ENCODE measurements at regions not wholly inside any gene's neighbourhood (a gene's known extent, or its start where the extent isn't known, plus 50 kb on each side); places are given as distances from the start of the nearest gene placed in this dataset.

DNA sequence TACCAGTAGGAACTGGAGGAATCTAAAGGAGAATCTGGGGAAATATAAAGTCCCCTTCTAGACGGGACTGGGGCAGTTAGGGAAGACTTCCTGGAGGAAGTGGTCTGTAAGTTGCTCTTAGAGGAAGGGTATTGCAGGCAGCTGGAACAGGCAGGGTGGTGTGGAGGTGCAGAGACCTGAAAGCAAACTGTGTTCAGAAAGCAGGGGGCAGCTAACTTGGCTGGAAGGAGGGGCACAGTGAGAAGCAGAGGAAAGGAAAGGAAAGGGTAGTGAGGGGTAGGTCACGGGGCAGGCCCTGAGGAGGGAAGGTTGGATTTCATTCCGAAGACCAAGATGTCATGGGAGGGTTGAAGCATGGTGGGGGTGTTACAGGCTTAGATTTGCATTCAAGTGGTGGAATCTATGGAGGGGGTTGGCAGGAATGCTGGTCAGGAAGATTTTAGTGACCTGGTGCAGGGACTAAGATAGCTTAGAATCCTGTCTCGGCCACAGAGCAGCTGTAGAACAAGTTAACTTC, 240.7 kb downstream of the FOXD2 start:
- Histone ChIP-seq H3K36me3 (ENCODE audit: low read depth, low read length) (no peaks in the 10 kb centered on the region), H3K4me1 (ENCODE audit: insufficient read depth, low read length) (no peaks in the 10 kb centered on the region), H3K27ac (ENCODE audit: low read length) (no peak overlapping the region), H3K9me3 (ENCODE audit: low read length) (no peaks in the 10 kb centered on the region), H3K4me3 (ENCODE audit: low read length) (no peak overlapping the region), H3K79me2 (ENCODE audit: low read length) (no peaks in the 10 kb centered on the region), H2AFZ (ENCODE audit: low read length) (no peak overlapping the region), H4K20me1 (ENCODE audit: low read length) (no peaks in the 10 kb centered on the region), H3F3A (ENCODE audit: low read length, unreplicated experiment) (no peaks in the 10 kb centered on the region), H3K9me2 (replicated peaks; ENCODE audit: low read length) (no peaks in the 10 kb centered on the region), H3K27me3 (ENCODE audit: low read length) (no peaks in the 10 kb centered on the region), H3K9ac (ENCODE audit: low read length) (no peak overlapping the region), H3K4me2 (ENCODE audit: low read length) (no peak overlapping the region)
- intact Hi-C loops (cut with micrococcal nuclease): no loop called here
- DNase-seq (no peak), ATAC-seq (no peak)
- BruUV-seq (replicated peaks): no TSS peak
- TF ChIP-seq CTCF (conservative IDR thresholded peaks at IDR 0.05; ENCODE audit: low read depth, low read length) (no peak), EZH2phosphoT487 (IDR thresholded peaks at IDR 0.05; ENCODE audit: borderline replicate concordance, low read length) (no peak), EZH2 (IDR thresholded peaks at IDR 0.05; ENCODE audit: low read length, unreplicated experiment) (no peak)
- POLR2A ChIA-PET (ENCODE audit: unreplicated experiment): no interaction called here
- CTCF ChIA-PET: no interaction called here

- intact Hi-C loops (cut with micrococcal nuclease): no loop called here
- Histone ChIP-seq H4K20me1 (ENCODE audit: low read length) (no peaks in the 10 kb centered on the region), H3K36me3 (ENCODE audit: low read depth, low read length) (no peaks in the 10 kb centered on the region), H3F3A (ENCODE audit: low read length, unreplicated experiment) (no peaks in the 10 kb centered on the region), H3K27ac (ENCODE audit: low read length) (no peak overlapping the region), H3K27me3 (ENCODE audit: low read length) (no peaks in the 10 kb centered on the region), H3K9me2 (replicated peaks; ENCODE audit: low read length) (no peaks in the 10 kb centered on the region), H3K4me1 (ENCODE audit: insufficient read depth, low read length) (no peaks in the 10 kb centered on the region), H2AFZ (ENCODE audit: low read length) (no peak overlapping the region), H3K79me2 (ENCODE audit: low read length) (no peaks in the 10 kb centered on the region), H3K9ac (ENCODE audit: low read length) (no peak overlapping the region), H3K9me3 (ENCODE audit: low read length) (no peaks in the 10 kb centered on the region), H3K4me2 (ENCODE audit: low read length) (no peak overlapping the region), H3K4me3 (ENCODE audit: low read length) (no peak overlapping the region)
- BruUV-seq (replicated peaks): no TSS peak
- ATAC-seq (no peak), DNase-seq (no peak)
- TF ChIP-seq EZH2 (IDR thresholded peaks at IDR 0.05; ENCODE audit: low read length, unreplicated experiment): no peak
- no peak for TF ChIP-seq EZH2phosphoT487 (IDR thresholded peaks at IDR 0.05; ENCODE audit: borderline replicate concordance, low read length)
- TF ChIP-seq CTCF (conservative IDR thresholded peaks at IDR 0.05; ENCODE audit: low read depth, low read length): no peak
- ChIA-PET POLR2A (ENCODE audit: unreplicated experiment) (no interaction called here), CTCF (no interaction called here)
These were observed 241.5 kb downstream of the FOXD2 start for GRCh38 chr1:47679301-47679791.

DNA sequence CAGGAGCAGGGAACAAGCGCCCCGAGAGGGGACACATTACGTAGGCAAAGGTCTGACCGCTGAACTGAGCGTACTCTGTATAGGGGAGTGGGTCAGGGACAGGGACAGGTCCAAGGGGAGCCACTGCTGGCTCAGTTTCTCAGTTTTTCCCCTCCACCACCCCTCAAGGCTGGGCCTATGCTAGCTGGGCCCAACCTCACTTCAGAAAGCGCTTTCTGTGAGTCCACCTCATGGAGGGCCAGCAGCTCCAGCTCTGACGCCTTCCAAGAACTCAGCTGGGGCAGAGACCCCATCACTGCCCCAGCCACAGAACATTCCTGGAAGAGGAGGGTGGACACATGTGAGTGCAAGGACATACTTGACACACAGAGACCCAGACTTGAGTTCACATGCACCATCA, 242.0 kb downstream of the FOXD2 start:
- Histone ChIP-seq H3F3A (ENCODE audit: low read length, unreplicated experiment) (no peaks in the 10 kb centered on the region), H3K27ac (ENCODE audit: low read length) (no peak overlapping the region), H3K9me3 (ENCODE audit: low read length) (no peaks in the 10 kb centered on the region), H3K9ac (ENCODE audit: low read length) (no peak overlapping the region), H2AFZ (ENCODE audit: low read length) (no peak overlapping the region), H3K79me2 (ENCODE audit: low read length) (no peaks in the 10 kb centered on the region), H3K4me2 (ENCODE audit: low read length) (no peak overlapping the region), H3K27me3 (ENCODE audit: low read length) (no peaks in the 10 kb centered on the region), H4K20me1 (ENCODE audit: low read length) (no peaks in the 10 kb centered on the region), H3K4me3 (ENCODE audit: low read length) (no peak overlapping the region), H3K36me3 (ENCODE audit: low read depth, low read length) (no peaks in the 10 kb centered on the region), H3K9me2 (replicated peaks; ENCODE audit: low read length) (no peaks in the 10 kb centered on the region), H3K4me1 (ENCODE audit: insufficient read depth, low read length) (peaks cover 4% of the 10 kb centered on the region; the same call in 1 of the 2 replicates)
- ChIA-PET CTCF (no interaction called here), POLR2A (ENCODE audit: unreplicated experiment) (no interaction called here)
- BruUV-seq (replicated peaks): no TSS peak
- DNase-seq: no peak
- TF ChIP-seq CTCF (conservative IDR thresholded peaks at IDR 0.05; ENCODE audit: low read depth, low read length) (no peak), EZH2phosphoT487 (IDR thresholded peaks at IDR 0.05; ENCODE audit: borderline replicate concordance, low read length) (no peak), EZH2 (IDR thresholded peaks at IDR 0.05; ENCODE audit: low read length, unreplicated experiment) (no peak)
- intact Hi-C loops (cut with micrococcal nuclease): no loop called here
- ATAC-seq: no peak
